NCI-H1436 (cell line): ENCODE measurements at regions not wholly inside any gene's neighbourhood (a gene's known extent, or its start where the extent isn't known, plus 50 kb on each side); places are given as distances from the start of the nearest gene placed in this dataset.
"Not testable (repeated sequence)": the region's sequence is repeated elsewhere in the genome, so short reads cannot be mapped to it uniquely, and the experiment has no call there.

Experiments
- DNase-seq: peaks from one replicate; lab custom pipeline; 2025; lab: John Stamatoyannopoulos, UW

DNA sequence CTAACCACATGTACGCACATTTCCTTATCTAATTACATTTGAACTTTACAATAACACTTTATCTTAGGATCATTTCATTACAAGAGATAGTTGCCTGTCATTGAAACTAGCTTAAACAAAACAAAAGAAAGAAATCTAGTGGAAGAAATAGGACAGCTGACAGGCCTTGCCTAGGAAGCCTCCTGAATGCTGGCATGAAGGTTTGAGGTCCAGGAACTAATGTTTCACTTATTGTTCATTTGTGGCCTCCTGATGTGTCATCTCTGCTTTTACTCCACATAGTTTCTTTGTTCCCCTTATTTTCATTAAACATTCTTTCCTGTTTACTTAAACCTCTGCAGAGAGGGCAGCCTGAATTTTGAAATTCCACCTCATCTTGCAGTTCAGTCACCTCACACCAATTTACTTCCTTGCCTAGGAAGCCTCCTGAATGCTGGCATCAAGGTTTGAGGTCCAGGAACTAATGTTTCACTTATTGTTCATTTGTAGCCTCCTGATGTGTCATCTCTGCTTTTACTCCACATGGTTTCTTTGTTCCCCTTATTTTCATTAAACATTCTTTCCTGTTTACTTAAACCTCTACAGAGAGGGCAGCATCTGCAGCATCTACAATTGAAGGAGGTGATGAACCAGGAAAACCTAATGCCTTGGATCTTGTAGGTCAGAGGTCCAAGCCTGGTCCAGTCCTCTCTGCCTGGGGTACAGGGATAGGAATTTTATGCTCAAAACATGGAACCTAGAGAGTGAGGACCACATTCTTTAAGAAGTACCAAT lies 319.2 kb downstream of the SPATA31A1 start:
- not testable (repeated sequence) for DNase-seq

DNA sequence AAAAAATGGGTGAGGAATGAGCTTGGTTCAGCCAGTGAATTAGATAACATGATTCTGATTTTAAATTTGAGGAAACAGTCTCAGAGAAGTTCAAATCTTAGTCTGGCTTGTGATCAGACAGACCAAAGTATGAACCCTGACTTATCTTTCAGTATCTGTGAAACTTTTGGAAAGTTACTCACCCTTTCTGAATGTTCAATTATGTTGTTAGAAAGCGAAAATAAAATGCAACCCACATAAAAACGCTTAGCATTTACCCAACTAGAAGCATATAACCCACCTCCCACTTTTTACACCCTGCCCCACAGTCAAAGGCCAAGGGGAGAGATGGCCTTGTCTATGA lies 319.7 kb downstream of the SPATA31A1 start:
- not testable (repeated sequence) for DNase-seq

- DNase-seq = not testable (repeated sequence)
Observed at GRCh38 chr9:39678534-39679263, 323.2 kb downstream of the SPATA31A1 start.

- not testable (repeated sequence) for DNase-seq
Observed at GRCh38 chr9:39680694-39681401, 325.4 kb downstream of the SPATA31A1 start.

DNA sequence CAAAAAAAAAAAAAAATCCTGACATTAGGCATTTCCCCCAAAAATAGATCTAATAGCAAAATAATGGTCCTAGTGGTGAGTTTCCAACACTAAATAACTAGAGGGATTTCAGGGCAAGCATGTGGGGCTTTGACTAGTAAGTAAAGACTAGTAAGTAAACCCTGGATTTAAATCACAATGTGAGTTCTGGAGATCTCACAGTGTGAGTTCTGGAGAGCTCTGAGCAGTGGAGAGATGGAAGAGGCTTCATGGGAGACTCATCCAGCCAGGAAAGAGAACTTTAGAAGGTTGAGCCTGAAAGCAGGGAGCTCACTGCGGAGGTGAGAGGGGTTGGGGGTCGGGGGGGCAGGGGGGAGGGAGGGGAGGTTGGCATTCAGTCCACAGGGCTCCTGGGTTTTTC lies 373.4 kb downstream of the SPATA31A1 start:
- DNase-seq = not testable (repeated sequence)

DNA sequence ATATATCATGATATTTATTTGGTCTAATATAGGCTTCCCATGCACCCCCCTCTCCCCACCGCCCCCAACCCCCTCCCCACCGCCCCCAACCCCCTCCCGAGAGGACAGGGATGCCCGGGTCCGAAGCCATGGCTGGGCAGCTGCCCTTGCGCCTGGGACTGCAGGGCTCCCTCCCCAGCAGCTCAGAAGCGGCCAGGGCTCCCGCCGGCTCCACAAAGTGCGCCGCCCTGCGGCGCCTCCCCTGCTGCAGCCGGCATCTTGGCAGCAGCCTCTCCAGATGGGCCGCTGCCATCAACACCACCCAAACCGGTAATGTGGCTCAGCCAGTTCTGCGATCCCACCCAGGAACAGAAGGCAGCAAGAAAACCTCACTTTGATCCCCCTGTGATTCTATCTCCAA lies 389.4 kb downstream of the SPATA31A1 start:
- not testable (repeated sequence) for DNase-seq

DNA sequence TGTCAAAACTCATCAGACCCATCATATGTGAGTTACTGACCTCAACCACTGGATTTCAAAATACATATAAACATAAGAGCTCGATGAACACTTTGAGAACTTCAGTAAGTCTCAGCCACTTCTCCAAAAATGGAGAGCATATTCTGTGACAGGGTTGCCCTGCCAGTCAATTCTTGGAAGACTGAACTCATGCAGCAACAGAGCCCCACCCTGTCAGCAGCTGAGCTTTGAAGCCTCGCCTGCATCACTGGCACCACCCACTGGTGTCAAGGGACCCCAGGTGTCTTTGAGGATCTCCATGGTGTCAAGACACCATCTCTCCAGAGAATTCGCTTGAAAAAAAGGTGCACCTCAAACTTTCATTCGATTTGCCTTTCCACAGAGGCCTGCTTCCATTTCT lies 420.1 kb downstream of the SPATA31A1 start:
- DNase-seq = not testable (repeated sequence)

DNA sequence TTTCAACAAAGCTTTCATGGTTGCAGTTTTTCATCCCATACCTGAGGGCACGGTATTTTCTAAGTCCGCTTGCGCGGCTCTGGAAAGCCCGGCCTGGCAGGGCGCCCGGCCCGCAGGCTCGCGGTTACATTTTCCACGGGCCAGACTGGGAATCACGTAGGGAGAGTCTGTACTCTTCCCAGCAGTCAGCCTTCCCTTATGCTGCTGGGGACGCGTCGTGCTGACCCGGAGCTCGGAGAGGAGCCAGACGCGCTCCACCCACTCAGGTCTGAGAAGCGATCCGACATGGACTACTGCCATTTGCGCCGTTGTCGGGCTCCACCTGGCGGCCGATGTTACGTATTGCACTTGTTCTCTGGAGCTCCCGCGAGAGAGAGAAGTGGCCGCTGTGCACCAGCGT lies 435.9 kb downstream of the SPATA31A1 start:
- DNase-seq = not testable (repeated sequence)

DNA sequence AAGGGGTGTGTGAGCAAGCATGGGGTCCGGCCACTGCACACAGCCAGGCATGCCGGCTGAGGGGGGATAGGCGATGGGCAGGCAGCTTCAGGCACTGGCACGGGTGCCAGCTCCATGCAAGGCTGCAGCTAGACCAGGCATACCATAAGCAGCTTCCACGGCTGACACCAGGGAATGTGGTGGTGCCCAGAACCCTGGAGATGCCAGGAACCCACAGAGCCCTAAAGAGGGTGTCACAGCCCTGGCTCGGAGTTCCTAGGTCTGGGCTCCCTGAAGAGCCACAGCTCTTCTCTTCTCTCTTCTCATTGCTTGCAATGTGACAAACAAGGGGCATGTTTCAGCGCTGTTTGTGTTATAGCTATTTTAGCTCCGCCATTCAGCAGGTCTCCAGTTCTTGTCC lies 442.5 kb downstream of the SPATA31A1 start:
- DNase-seq = not testable (repeated sequence)

GRCh38 chr9:39799252-39799651 lies 443.8 kb downstream of the SPATA31A1 start:
- not testable (repeated sequence) for DNase-seq

DNA sequence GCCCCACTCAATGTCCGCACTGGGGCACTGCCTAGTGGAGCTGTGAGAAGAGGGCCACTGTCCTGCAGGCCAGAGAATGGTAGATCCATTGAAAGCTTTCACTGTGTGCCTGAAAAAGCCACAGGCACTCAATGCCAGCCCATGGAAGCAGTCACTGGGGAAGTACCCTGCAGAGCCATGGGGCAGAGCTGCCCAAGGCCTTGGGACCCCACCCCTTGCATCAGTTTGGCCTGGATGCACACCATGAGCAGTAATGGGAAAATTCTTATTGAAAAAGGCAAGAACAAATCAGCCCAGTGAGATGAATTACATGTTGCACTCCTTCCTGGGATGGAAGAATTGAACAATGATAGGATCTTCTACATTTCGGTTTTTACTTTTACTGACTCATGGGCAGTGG lies 447.1 kb downstream of the SPATA31A1 start:
- DNase-seq = not testable (repeated sequence)

DNA sequence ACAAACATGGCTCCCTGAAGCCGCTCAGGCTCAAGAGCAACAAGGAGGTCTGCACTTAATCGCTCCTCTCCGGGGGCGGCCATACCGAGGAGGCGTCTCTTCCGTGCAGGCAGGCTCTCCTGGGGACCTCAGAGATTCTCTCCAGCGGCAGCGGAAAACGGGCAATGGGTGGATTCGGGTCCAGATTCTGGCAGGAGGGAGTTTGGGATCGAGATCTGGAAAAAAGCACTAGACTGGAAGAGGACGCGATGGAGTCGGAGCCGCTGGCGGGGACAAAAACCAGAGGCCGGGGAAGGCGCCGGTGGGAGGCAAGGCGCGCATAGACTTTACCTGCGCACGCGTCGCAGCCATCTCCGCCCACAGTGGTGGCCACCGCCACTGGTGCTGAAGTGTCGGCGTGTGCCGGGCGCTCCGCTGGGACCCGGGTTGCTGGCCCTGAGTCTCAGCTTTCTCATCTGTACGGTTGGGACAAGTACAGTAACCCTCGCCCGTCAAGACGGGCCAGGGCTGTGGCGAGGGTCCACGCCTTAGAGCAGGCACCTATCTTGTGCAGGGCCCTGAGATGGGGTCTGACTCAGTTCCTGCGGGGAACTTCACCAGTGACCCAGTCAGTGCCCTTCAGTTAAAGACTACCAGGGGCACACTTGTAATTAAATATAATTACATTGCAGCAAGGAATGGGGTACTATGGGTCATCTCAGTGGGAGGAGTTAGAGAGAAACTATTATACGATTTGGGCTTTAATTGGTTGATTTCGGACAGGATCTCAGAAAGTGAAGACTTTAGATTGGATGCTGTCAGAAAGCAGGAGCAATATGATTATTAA lies 454.1 kb downstream of the SPATA31A1 start:
- DNase-seq = peak; percentile 43

- not testable (repeated sequence) for DNase-seq
Observed at GRCh38 chr9:39810401-39810800, 454.9 kb downstream of the SPATA31A1 start.

- not testable (repeated sequence) for DNase-seq
Observed at GRCh38 chr9:39811615-39812014, 456.1 kb downstream of the SPATA31A1 start.

- DNase-seq = not testable (repeated sequence)
Observed at GRCh38 chr9:39828457-39828856, 473.0 kb downstream of the SPATA31A1 start.
